OCI-LY1 (cell line): ENCODE measurements at regions not wholly inside any gene's neighbourhood (a gene's known extent, or its start where the extent isn't known, plus 50 kb on each side); places are given as distances from the start of the nearest gene placed in this dataset.

Source experiments
- H2AFZ ChIP-seq: fragments of 200-600 bp; sonication (generic), shearing (Covaris generic); 2 replicates; pipeline ENCODE4 v1.6.0; 2014; ENCODE audit warnings: antibody characterized with exemption, mild to moderate bottlenecking, low read length
- H3F3A ChIP-seq: fragments of 200-600 bp; sonication (generic), shearing (Covaris generic); 2 replicates; pipeline ENCODE4 v1.6.0; 2014; ENCODE audit warnings: mild to moderate bottlenecking, antibody characterized with exemption, low read length, moderate library complexity; ENCODE audit not compliant: insufficient read depth
- H3K27ac ChIP-seq: fragments of 200-600 bp; sonication (generic); 2 replicates; pipeline ENCODE4 v1.5.1; 2014; ENCODE audit warnings: low read length, mixed run types, mild to moderate bottlenecking, low read depth; ENCODE audit not compliant: poor library complexity, severe bottlenecking
- H3K27me3 ChIP-seq: fragments of 200-600 bp; sonication (generic); 2 replicates; pipeline ENCODE4 v1.6.0; 2014; ENCODE audit warnings: antibody characterized with exemption, mild to moderate bottlenecking, low read length, moderate library complexity; ENCODE audit not compliant: insufficient read depth
- H3K36me3 ChIP-seq: fragments of 200-600 bp; sonication (generic); 2 replicates; pipeline ENCODE4 v1.6.1; 2014; ENCODE audit warnings: mild to moderate bottlenecking, antibody characterized with exemption, low read length, moderate library complexity, mixed read lengths; ENCODE audit not compliant: insufficient read depth
- H3K4me1 ChIP-seq: fragments of 200-600 bp; sonication (generic); 2 replicates; pipeline ENCODE4 v1.5.1; 2014; ENCODE audit warnings: mild to moderate bottlenecking, low read length, moderate library complexity; ENCODE audit not compliant: insufficient read depth, severe bottlenecking
- H3K4me2 ChIP-seq: fragments of 200-600 bp; sonication (generic), shearing (Covaris generic); 2 replicates; pipeline ENCODE4 v1.6.1; 2014; ENCODE audit warnings: low read length
- H3K4me3 ChIP-seq: fragments of 200-600 bp; sonication (generic); 2 replicates; pipeline ENCODE4 v1.5.1; 2014; ENCODE audit warnings: low read length, low read depth, mild to moderate bottlenecking, mixed read lengths; ENCODE audit not compliant: poor library complexity, severe bottlenecking
- H3K79me2 ChIP-seq: fragments of 200-600 bp; shearing (Covaris generic); 2 replicates; pipeline ENCODE4 v1.6.1; 2016; ENCODE audit warnings: mixed run types, low read length, mixed read lengths; ENCODE audit not compliant: insufficient read depth
- H3K9ac ChIP-seq: fragments of 200-600 bp; sonication (generic), shearing (Covaris generic); 2 replicates; pipeline ENCODE4 v1.6.1; 2014; ENCODE audit warnings: mild to moderate bottlenecking, low read length, mixed read lengths
- H3K9me2 ChIP-seq: fragments of 200-600 bp; sonication (generic), shearing (Covaris generic); 2 replicates; pipeline ENCODE4 v1.6.1; 2014; ENCODE audit warnings: low read depth, mild to moderate bottlenecking, low read length, mixed read lengths
- H3K9me3 ChIP-seq: fragments of 200-600 bp; shearing (Covaris generic); 2 replicates; pipeline ENCODE4 v1.6.1; 2014; ENCODE audit warnings: low read length, mixed read lengths
- H4K20me1 ChIP-seq: fragments of 200-600 bp; sonication (generic), shearing (Covaris generic); 2 replicates; pipeline ENCODE4 v1.6.0; 2016; ENCODE audit warnings: mild to moderate bottlenecking, low read length; ENCODE audit not compliant: insufficient read depth
- CTCF ChIP-seq: fragments of 200-600 bp; sonication (generic), shearing (Covaris generic); IDR thresholded peaks from 2 replicates; pipeline ENCODE4 v1.5.1; 2017; ENCODE audit warnings: mild to moderate bottlenecking, antibody characterized with exemption, low read length, moderate library complexity, mixed read lengths
- EZH2 ChIP-seq: fragments of 200-600 bp; sonication (generic), shearing (Covaris generic); IDR thresholded peaks from 2 replicates; pipeline ENCODE4 v1.8.0; 2017; ENCODE audit warnings: borderline replicate concordance, mixed run types, mild to moderate bottlenecking, antibody characterized with exemption, low read length, moderate library complexity, mixed read lengths

- H3K4me2 ChIP-seq = no peak overlapping the region
- no peak overlapping the region for H2AFZ ChIP-seq
- H3F3A ChIP-seq = no peaks in the 10 kb centered on the region
- no peak overlapping the region for H3K27ac ChIP-seq
- no peaks in the 10 kb centered on the region for H4K20me1 ChIP-seq
- TF ChIP-seq CTCF = no peak
- TF ChIP-seq EZH2 = no peak
- H3K27me3 ChIP-seq = no peaks in the 10 kb centered on the region
- H3K79me2 ChIP-seq = no peaks in the 10 kb centered on the region
- no peaks in the 10 kb centered on the region for H3K9me3 ChIP-seq
- H3K4me3 ChIP-seq = no peak overlapping the region
- H3K36me3 ChIP-seq = no peaks in the 10 kb centered on the region
- no peak overlapping the region for H3K9ac ChIP-seq
- H3K4me1 ChIP-seq = no peaks in the 10 kb centered on the region
- H3K9me2 ChIP-seq = no peaks in the 10 kb centered on the region
Observed at GRCh38 chr4:92232566-92232965, 71.2 kb upstream of the GRID2 start.

- no peak overlapping the region for H3K27ac ChIP-seq
- no peak overlapping the region for H3K4me3 ChIP-seq
- no peaks in the 10 kb centered on the region for H4K20me1 ChIP-seq
- H3F3A ChIP-seq = no peaks in the 10 kb centered on the region
- no peaks in the 10 kb centered on the region for H3K27me3 ChIP-seq
- H3K4me1 ChIP-seq = no peaks in the 10 kb centered on the region
- no peaks in the 10 kb centered on the region for H3K9me3 ChIP-seq
- H2AFZ ChIP-seq = no peak overlapping the region
- TF ChIP-seq EZH2 = no peak
- TF ChIP-seq CTCF = no peak
- H3K9ac ChIP-seq = no peak overlapping the region
- no peak overlapping the region for H3K4me2 ChIP-seq
- no peaks in the 10 kb centered on the region for H3K36me3 ChIP-seq
- H3K79me2 ChIP-seq = no peaks in the 10 kb centered on the region
- H3K9me2 ChIP-seq = no peaks in the 10 kb centered on the region
Observed at GRCh38 chr4:92234393-92235176, 69.2 kb upstream of the GRID2 start.

- no peak overlapping the region for H2AFZ ChIP-seq
- H3F3A ChIP-seq = no peaks in the 10 kb centered on the region
- H3K4me3 ChIP-seq = no peak overlapping the region
- no peaks in the 10 kb centered on the region for H3K36me3 ChIP-seq
- no peaks in the 10 kb centered on the region for H3K4me1 ChIP-seq
- no peaks in the 10 kb centered on the region for H3K27me3 ChIP-seq
- H4K20me1 ChIP-seq = no peaks in the 10 kb centered on the region
- H3K9me3 ChIP-seq = no peaks in the 10 kb centered on the region
- H3K27ac ChIP-seq = no peak overlapping the region
- no peaks in the 10 kb centered on the region for H3K9me2 ChIP-seq
- TF ChIP-seq EZH2 (no peak), CTCF (no peak)
- no peaks in the 10 kb centered on the region for H3K79me2 ChIP-seq
- H3K4me2 ChIP-seq = no peak overlapping the region
- no peak overlapping the region for H3K9ac ChIP-seq
Observed at GRCh38 chr4:92235731-92236130, 68.0 kb upstream of the GRID2 start.
